ENCODE measurements at regions not wholly inside any gene's neighbourhood (a gene's known extent, or its start where the extent isn't known, plus 50 kb on each side); places are given as distances from the start of the nearest gene placed in this dataset.

DNA sequence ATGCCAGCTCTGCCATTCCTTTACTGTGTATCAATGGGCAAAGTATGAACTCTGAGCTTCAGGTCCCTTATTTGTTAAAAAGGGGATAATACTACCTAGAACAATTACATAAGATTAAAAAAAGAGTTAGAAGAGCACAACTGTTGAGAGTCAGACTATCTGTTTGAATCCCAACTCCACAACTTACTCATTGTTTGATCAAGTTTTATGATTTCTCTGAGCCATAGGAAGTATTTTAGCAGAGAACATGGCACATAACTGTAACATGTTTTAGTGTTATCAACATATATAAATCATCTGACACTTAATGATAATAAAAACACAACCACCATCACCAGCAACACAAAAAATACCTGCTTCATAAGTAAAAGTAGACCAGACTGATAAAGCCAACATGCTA lies 421.3 kb downstream of the ZFHX3 start:
- H3K79me2 ChIP-seq, result no peaks in the 10 kb centered on the region
- no peaks in the 10 kb centered on the region for H3K9me2 ChIP-seq (replicated peaks; ENCODE audit: insufficient read depth)
- H3K27me3 ChIP-seq, result no peaks in the 10 kb centered on the region
- H2AFZ ChIP-seq, result peak overlapping the region; percentile 55
- H3K9me3 ChIP-seq (ENCODE audit: low read depth), result no peaks in the 10 kb centered on the region
- H3K27ac ChIP-seq, result peak overlapping the region; percentile 49
- H4K20me1 ChIP-seq (ENCODE audit: insufficient read depth, poor library complexity, severe bottlenecking), result no peaks in the 10 kb centered on the region
- TF ChIP-seq EZH2phosphoT487 (IDR thresholded peaks at IDR 0.05; ENCODE audit: low read depth, severe bottlenecking, unreplicated experiment) (no peak), CTCF (IDR thresholded peaks at IDR 0.05; ENCODE audit: poor library complexity) (no peak), EZH2 (IDR thresholded peaks at IDR 0.05; ENCODE audit: borderline replicate concordance) (no peak)
- no peaks in the 10 kb centered on the region for H3K36me3 ChIP-seq (replicated peaks; ENCODE audit: insufficient read depth, low read depth)
- H3K4me1 ChIP-seq (ENCODE audit: insufficient read depth), result no peaks in the 10 kb centered on the region
- peak overlapping the region; percentile 63 for H3K4me2 ChIP-seq
- no peak for DNase-seq (ENCODE audit: low spot score)
- no peak overlapping the region for H3K4me3 ChIP-seq

DNA sequence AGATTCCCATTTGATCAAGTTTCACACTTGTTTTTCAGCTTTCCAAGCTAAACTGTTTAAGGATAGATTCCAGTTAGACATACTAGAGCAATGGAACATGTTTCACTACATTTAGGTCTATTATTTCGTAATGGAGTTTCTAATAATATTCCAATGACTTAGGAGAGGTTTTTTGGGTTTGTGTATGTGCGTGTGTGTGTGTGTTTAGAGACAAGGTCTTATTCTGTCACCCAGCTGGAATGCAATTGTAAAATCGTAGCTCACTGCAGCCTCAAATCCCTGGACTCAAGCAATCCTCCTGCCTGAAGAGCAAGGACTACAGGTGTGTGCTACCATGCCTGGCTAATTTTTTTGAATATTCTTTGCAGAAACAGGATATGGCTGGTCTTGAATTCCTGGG lies 426.3 kb downstream of the ZFHX3 start:
- H3K4me2 ChIP-seq, result no peak overlapping the region
- H3K4me3 ChIP-seq, result no peak overlapping the region
- H2AFZ ChIP-seq, result no peak overlapping the region
- H3K4me1 ChIP-seq (ENCODE audit: insufficient read depth), result no peaks in the 10 kb centered on the region
- no peak overlapping the region for H3K27ac ChIP-seq
- H3K36me3 ChIP-seq (replicated peaks; ENCODE audit: insufficient read depth, low read depth), result no peaks in the 10 kb centered on the region
- H3K79me2 ChIP-seq, result no peaks in the 10 kb centered on the region
- no peaks in the 10 kb centered on the region for H3K9me2 ChIP-seq (replicated peaks; ENCODE audit: insufficient read depth)
- DNase-seq (ENCODE audit: low spot score), result no peak
- TF ChIP-seq EZH2 (IDR thresholded peaks at IDR 0.05; ENCODE audit: borderline replicate concordance) (no peak), CTCF (IDR thresholded peaks at IDR 0.05; ENCODE audit: poor library complexity) (no peak), EZH2phosphoT487 (IDR thresholded peaks at IDR 0.05; ENCODE audit: low read depth, severe bottlenecking, unreplicated experiment) (no peak)
- H4K20me1 ChIP-seq (ENCODE audit: insufficient read depth, poor library complexity, severe bottlenecking), result no peaks in the 10 kb centered on the region
- 79% methylated on average over 3 of the region's 3 CpGs for WGBS (ENCODE audit: low lambda C conversion rate, missing lambda C conversion rate)
- H3K9me3 ChIP-seq (ENCODE audit: low read depth), result no peaks in the 10 kb centered on the region
- no peaks in the 10 kb centered on the region for H3K27me3 ChIP-seq

GRCh38 chr16:72620853-72621252 lies 427.1 kb downstream of the ZFHX3 start:
- no peak overlapping the region for H3K27ac ChIP-seq
- WGBS (ENCODE audit: low lambda C conversion rate, missing lambda C conversion rate), result 83% methylated on average over 2 of the region's 2 CpGs
- no peak overlapping the region for H3K4me3 ChIP-seq
- H3K4me1 ChIP-seq (ENCODE audit: insufficient read depth), result no peaks in the 10 kb centered on the region
- DNase-seq (ENCODE audit: low spot score), result no peak
- no peaks in the 10 kb centered on the region for H4K20me1 ChIP-seq (ENCODE audit: insufficient read depth, poor library complexity, severe bottlenecking)
- H2AFZ ChIP-seq, result no peak overlapping the region
- no peaks in the 10 kb centered on the region for H3K36me3 ChIP-seq (replicated peaks; ENCODE audit: insufficient read depth, low read depth)
- TF ChIP-seq EZH2 (IDR thresholded peaks at IDR 0.05; ENCODE audit: borderline replicate concordance) (no peak), EZH2phosphoT487 (IDR thresholded peaks at IDR 0.05; ENCODE audit: low read depth, severe bottlenecking, unreplicated experiment) (no peak), CTCF (IDR thresholded peaks at IDR 0.05; ENCODE audit: poor library complexity) (no peak)
- H3K27me3 ChIP-seq, result no peaks in the 10 kb centered on the region
- no peaks in the 10 kb centered on the region for H3K79me2 ChIP-seq
- H3K9me3 ChIP-seq (ENCODE audit: low read depth), result no peaks in the 10 kb centered on the region
- no peak overlapping the region for H3K4me2 ChIP-seq
- H3K9me2 ChIP-seq (replicated peaks; ENCODE audit: insufficient read depth), result no peaks in the 10 kb centered on the region

GRCh38 chr16:72620348-72620747 lies 427.6 kb downstream of the ZFHX3 start:
- Histone ChIP-seq H3K9me2 (replicated peaks; ENCODE audit: insufficient read depth) (no peaks in the 10 kb centered on the region), H4K20me1 (ENCODE audit: insufficient read depth, poor library complexity, severe bottlenecking) (no peaks in the 10 kb centered on the region), H3K27me3 (no peaks in the 10 kb centered on the region), H3K36me3 (replicated peaks; ENCODE audit: insufficient read depth, low read depth) (no peaks in the 10 kb centered on the region), H3K9me3 (ENCODE audit: low read depth) (no peaks in the 10 kb centered on the region), H3K4me3 (no peak overlapping the region), H3K4me1 (ENCODE audit: insufficient read depth) (no peaks in the 10 kb centered on the region), H3K4me2 (no peak overlapping the region), H3K27ac (no peak overlapping the region), H2AFZ (no peak overlapping the region), H3K79me2 (no peaks in the 10 kb centered on the region)
- no peak for TF ChIP-seq CTCF (IDR thresholded peaks at IDR 0.05; ENCODE audit: poor library complexity)
- no peak for TF ChIP-seq EZH2 (IDR thresholded peaks at IDR 0.05; ENCODE audit: borderline replicate concordance)
- no peak for TF ChIP-seq EZH2phosphoT487 (IDR thresholded peaks at IDR 0.05; ENCODE audit: low read depth, severe bottlenecking, unreplicated experiment)
- no peak for DNase-seq (ENCODE audit: low spot score)
- WGBS (ENCODE audit: low lambda C conversion rate, missing lambda C conversion rate), result 92% methylated on average over 4 of the region's 4 CpGs

All from hepatocyte (in vitro differentiated cells).